GM13976 (cell line): ENCODE measurements at regions not wholly inside any gene's neighbourhood (a gene's known extent, or its start where the extent isn't known, plus 50 kb on each side); places are given as distances from the start of the nearest gene placed in this dataset.

Experiments used
- DNase-seq: peaks from one replicate; pipeline ENCODE4 v3.0.0; 2012; ENCODE audit warnings: low spot score
- in situ Hi-C: fragments of 300-500 bp; cut with MboI; formaldehyde crosslinking; loops from one replicate; pipeline ENCODE4 v1.12.0; 2022; ENCODE audit warnings: low sequenced_read_pairs, mixed read lengths, inconsistent platforms; ENCODE audit not compliant: unreplicated experiment
- TF ChIP-seq, protein P1 (sequence below): IDR thresholded peaks from 2 replicates; pipeline ENCODE4 v1.5.1; 2012; ENCODE audit warnings: borderline replicate concordance, mild to moderate bottlenecking; ENCODE audit not compliant: insufficient read depth; ENCODE audit errors: extremely low read depth, missing control alignments, control extremely low read depth

DNA sequence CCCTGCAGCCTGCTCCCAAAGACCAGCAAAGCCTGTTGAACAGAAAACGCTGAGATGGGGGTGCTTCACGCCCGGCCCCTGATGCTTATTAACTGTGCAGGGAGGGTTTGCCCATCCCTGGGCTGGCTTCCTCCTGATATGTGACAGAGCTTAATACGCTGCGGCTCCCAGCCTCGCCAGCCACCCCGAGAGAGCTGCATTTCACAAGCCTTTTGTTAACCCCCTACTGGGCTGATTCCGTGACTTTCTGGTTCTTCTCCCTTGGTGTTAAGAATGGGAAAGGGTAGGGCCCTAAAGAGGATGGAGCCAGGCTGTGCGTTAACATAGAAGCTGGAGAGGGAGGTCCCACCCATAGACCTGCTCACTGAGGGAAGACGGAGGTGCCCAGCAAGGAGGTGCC lies 211.8 kb downstream of the ENGASE start:
- TF ChIP-seq, protein P1, sequence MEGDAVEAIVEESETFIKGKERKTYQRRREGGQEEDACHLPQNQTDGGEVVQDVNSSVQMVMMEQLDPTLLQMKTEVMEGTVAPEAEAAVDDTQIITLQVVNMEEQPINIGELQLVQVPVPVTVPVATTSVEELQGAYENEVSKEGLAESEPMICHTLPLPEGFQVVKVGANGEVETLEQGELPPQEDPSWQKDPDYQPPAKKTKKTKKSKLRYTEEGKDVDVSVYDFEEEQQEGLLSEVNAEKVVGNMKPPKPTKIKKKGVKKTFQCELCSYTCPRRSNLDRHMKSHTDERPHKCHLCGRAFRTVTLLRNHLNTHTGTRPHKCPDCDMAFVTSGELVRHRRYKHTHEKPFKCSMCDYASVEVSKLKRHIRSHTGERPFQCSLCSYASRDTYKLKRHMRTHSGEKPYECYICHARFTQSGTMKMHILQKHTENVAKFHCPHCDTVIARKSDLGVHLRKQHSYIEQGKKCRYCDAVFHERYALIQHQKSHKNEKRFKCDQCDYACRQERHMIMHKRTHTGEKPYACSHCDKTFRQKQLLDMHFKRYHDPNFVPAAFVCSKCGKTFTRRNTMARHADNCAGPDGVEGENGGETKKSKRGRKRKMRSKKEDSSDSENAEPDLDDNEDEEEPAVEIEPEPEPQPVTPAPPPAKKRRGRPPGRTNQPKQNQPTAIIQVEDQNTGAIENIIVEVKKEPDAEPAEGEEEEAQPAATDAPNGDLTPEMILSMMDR: no peak
- in situ Hi-C loops: no loop called here
- DNase-seq: no peak

DNA sequence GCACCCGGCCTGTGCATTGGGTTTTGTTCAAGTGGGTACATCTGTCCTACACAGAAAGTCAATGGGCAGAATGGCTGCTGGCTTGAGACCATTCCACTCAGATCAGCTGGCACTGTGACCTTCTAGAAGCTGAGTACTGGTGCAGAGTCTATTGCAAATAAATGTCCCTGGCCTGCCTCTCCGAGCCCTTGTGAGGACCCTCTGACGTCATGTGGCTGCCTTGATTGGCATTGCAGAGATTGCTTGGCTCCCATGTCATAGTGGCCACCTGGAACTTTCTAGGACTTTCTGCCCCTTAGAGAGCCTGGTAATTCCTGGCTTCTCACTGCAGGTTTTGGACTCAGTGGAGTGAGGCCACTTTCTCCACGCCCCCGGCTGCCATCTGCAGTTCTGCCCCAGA lies 211.3 kb downstream of the ENGASE start:
- in situ Hi-C loops: no loop called here
- TF ChIP-seq, protein P1: no peak
- no peak for DNase-seq

DNA sequence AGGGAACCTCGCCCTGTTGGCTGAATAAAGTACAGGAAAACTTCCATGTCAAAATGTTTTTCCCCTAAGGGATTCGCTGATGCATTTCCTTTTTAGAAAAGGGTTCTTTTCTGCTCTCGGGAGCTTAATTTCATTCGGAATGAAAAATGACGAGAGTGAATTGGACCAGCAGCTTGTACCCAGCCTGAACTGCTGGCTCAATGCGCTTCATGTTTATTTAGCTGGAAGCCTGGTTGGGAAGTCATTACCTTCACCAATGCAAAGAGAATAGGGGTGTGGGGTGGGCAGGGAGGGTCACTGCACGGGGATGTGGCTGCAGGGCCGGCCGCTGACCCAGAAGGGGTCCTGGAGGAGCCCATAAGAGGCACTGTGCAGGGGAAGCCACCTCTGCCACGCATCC lies 207.7 kb downstream of the ENGASE start:
- TF ChIP-seq, protein P1: no peak
- in situ Hi-C loops: no loop called here
- no peak for DNase-seq

GRCh38 chr17:79281803-79282202 lies 207.2 kb downstream of the ENGASE start:
- TF ChIP-seq, protein P1: no peak
- no peak for DNase-seq
- in situ Hi-C loops: no loop called here

DNA sequence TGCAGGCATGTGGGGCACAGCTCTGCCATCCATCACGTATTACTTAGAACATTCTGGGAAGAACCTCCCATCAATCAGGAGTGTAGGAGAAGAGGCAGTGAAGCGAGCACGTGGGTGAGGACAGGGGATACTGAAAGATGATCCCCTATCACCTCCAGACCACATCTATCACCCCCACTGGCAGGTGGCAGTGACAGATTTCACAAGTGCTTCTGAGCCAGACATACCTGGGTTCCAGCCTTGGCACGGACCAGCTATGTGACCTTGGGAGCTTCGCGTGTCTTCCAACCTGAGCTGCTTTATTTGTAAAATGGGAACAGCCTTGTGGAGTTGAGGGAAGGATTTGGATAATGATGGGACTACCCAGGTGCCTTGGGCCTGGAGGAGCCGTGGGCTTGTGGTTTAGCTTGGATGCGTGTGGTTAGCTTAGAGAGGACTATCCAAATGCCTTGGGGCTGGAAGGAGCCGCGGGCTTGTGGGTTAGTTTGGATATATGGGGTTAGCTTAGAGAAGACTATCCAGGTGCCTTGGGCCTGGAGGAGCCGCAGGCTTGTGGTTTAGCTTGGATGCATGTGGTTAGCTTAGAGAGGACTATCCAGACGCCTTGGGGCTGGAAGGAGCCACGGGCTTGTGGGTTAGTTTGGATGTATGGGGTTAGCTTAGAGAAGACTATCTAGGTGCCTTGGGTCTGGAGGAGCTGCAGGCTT lies 206.4 kb downstream of the ENGASE start:
- no peak for DNase-seq
- TF ChIP-seq, protein P1: no peak
- in situ Hi-C loops: no loop called here

DNA sequence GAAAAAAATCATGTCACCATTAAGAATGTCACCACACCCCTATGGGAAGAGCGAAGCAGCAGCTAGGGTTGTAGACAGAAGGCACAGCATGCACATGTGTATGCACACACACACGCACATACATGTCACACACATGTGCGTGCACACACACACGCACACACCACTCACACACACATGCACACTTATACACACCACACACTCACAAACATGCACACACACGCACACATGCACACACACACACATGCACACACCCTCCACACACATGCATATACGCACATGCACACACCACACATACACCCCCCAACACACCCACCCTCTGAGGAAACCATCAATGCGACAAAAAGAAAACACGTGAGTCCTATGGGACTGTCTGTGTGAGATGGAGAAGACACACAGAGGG lies 205.4 kb downstream of the ENGASE start:
- no peak for DNase-seq
- in situ Hi-C loops: no loop called here
- TF ChIP-seq, protein P1: no peak

- no peak for DNase-seq
- in situ Hi-C loops: no loop called here
These were observed 204.7 kb downstream of the ENGASE start for GRCh38 chr17:79279320-79279719.

More at GRCh38 chr17:79279320-79279719, 204.7 kb downstream of the ENGASE start:
- TF ChIP-seq, protein P1: no peak
